ENCODE measurements at regions not wholly inside any gene's neighbourhood (a gene's known extent, or its start where the extent isn't known, plus 50 kb on each side); places are given as distances from the start of the nearest gene placed in this dataset.
A peak's percentile ranks its signal among the peaks of the same experiment; 100 is the strongest.

GRCh38 chr3:102599819-102600576 is 165.2 kb downstream of the ZPLD1 start:
- no peak for DNase-seq

- DNase-seq, result no peak
These were observed 170.3 kb downstream of the ZPLD1 start for GRCh38 chr3:102605153-102605552.

- DNase-seq, result no peak
These were observed 174.1 kb downstream of the ZPLD1 start for GRCh38 chr3:102608875-102609274.

GRCh38 chr3:102614021-102614569 is 179.3 kb downstream of the ZPLD1 start:
- no peak for DNase-seq

DNA sequence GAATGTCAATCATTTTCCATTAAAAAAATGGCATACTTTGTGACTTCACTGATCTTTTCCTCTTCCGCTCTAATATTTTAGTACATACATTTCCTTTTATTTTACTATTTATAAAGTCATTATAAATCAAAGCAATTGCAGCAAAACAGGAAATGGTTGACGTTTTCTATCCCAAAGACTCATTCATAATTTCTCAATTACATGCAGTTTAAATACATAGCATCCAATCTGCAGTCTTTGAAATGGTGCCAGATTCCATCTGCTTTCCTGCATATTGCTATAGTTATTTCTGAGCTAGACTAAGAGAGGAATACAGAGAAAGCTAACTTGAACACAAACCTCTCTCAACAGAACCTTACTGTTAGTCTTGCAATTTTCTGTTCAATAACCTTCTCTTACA is 179.8 kb downstream of the ZPLD1 start:
- DNase-seq, result peak; percentile 1

DNA sequence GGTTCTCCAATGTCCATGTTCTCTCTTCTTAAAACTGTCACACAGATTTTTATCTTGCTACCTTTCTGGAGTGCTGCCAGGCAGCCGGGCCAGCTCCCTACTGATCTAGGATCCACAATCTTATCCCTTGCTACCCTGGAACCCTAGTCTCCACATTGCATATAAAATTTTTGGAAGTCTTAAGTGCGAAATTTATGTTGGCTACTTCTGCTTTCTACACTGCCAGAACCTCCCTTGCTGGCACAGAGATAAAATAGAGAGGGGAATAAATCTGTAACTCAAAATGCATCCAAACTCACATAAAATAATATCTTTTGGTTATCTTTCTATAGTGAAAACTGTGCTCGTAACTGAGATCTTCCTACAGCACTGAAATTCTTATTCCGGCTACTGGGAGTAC is 182.6 kb downstream of the ZPLD1 start:
- no peak for DNase-seq

DNA sequence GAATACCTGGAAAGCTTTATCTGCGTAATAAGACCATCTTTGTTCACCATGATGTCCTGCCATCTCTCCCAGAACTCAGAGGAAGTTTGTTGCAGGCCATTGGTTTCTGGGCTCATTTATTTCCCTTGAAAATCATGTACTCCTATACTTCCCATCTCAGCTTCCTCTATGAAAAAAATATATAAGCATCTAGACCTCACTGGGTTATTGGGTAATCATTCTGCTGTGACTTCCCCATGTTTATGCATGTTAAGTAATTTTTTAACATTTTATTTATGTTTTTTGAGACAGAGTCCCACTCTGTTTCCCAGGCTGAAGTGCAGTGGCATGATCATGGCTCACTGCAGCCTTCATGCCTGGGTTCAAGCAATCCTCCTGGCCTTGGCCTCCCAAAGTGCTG is 184.5 kb downstream of the ZPLD1 start:
- no peak for DNase-seq

GRCh38 chr3:102629943-102630342 is 195.1 kb downstream of the ZPLD1 start:
- DNase-seq, result no peak

GRCh38 chr3:102630531-102630930 is 195.7 kb downstream of the ZPLD1 start:
- DNase-seq, result no peak

DNA sequence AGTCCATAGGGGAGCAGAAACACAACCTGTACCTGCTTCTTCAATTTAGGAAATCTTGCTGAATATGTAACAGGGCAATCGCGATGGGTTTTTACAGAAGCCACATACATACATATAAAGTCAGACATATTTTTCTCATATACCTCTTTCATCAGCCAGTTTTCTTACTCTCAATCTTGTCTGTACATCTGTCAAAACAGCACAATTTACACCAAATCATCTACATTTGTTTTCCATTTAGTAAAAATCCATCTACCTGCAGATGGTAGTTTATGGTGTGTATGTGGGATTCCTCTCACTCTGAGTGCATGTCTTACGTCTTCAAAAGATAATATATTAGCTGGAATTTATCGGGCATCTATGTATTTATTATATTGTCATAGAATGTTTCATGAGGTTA is 208.7 kb downstream of the ZPLD1 start:
- DNase-seq, result no peak

DNA sequence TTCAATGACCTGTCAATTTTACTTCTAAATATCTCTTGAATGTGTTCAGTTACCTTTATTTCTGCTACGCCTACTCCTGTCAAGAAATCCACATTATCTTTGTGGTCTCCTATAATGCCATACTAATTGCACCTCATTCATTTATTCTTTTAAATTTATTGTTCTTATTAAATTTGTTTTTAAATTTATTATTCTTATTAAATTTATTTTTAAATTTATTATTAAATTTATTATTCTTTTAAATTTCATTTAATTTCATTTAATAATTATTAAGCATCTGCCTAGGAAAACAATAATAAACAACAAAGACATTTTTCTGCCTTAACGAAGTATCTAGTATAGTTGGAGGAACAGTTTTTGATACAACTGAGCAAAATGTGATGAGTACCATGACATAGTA is 211.7 kb downstream of the ZPLD1 start:
- DNase-seq, result no peak

GRCh38 chr3:102660653-102661052 is 225.8 kb downstream of the ZPLD1 start:
- DNase-seq, result no peak

GRCh38 chr3:102661707-102662497 is 227.1 kb downstream of the ZPLD1 start:
- no peak for DNase-seq

DNA sequence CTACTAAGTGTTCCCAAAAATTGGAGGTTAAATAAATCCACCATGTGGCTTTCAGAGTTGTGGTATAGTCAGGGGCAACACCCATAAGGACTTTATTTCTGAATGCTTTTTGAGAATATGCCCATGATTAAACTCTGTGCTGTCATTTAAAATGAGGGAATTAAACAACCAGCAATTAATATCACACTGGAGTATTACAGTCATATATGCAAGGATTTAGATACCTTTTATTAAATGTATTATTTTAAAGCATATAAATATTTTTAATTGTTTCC is 227.6 kb downstream of the ZPLD1 start:
- DNase-seq, result no peak

GRCh38 chr3:102664126-102664525 is 229.3 kb downstream of the ZPLD1 start:
- DNase-seq, result no peak

DNA sequence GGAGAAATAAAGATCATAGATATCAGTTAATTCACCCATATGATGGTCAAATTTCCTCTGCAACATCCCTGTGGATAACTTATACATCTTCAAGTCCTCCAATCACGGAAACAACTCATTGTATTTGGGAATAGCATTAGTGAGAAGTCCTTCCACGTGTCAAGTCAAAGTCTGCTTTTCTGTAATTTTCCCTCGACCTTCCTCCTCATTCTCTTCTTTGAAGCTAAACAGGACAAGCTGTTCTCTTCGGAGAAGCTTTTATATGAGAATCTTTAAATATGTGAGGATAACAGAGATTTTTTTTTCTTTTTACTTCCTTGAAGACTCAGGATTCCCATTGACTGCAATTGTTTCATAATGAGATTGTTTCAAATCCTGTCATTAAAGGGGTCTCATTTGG is 230.4 kb downstream of the ZPLD1 start:
- no peak for DNase-seq

GRCh38 chr3:102668247-102668646 is 233.4 kb downstream of the ZPLD1 start:
- DNase-seq, result no peak

GRCh38 chr3:102670986-102671385 is 236.2 kb downstream of the ZPLD1 start:
- DNase-seq, result no peak

- no peak for DNase-seq
These were observed 237.5 kb downstream of the ZPLD1 start for GRCh38 chr3:102672305-102672704.

DNA sequence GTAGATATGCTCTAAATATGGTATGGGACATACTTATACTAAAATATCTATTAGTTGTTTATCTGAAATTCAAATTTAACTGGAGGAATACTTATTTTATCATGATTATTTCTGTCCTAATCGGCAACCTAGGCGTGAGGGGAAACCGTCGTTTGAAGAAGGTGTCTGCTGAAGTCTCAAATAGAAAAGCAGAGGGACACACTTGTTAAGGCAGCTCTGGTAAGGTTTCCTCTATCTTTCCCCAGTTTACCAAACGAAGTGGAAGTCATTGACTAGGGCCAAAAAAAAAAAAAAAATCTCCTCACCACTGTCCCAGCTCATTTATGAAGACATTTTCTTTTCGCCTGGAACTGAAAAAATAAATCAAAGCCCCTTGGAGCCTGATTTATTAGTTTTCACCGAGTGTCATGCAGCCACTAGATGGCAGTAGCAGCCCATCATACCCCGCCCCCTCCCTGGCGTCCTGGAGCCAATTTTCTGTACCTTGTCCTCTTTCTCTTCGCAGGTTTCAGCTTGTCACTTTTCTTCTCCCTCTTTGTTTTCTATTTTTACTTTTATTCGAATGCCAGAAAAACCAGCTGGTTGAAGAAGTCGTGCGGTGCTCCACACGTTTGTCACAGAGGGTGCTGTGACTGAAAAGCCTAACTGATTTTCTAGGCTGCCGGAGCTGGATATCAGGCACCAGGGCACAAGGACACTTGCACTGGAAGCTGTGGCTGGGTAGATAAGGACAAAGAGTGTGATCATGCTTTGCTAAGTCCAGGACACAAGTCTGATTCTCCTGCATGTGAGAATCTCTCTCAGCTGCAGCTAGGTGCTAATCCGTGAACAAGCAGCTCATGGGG is 238.7 kb downstream of the ZPLD1 start:
- DNase-seq, result peak; percentile 73

- no peak for DNase-seq
These were observed 239.5 kb downstream of the ZPLD1 start for GRCh38 chr3:102674284-102674683.

- DNase-seq, result no peak
These were observed 241.6 kb downstream of the ZPLD1 start for GRCh38 chr3:102676424-102676823.
